ENCODE measurements at regions not wholly inside any gene's neighbourhood (a gene's known extent, or its start where the extent isn't known, plus 50 kb on each side); places are given as distances from the start of the nearest gene placed in this dataset.

DNA sequence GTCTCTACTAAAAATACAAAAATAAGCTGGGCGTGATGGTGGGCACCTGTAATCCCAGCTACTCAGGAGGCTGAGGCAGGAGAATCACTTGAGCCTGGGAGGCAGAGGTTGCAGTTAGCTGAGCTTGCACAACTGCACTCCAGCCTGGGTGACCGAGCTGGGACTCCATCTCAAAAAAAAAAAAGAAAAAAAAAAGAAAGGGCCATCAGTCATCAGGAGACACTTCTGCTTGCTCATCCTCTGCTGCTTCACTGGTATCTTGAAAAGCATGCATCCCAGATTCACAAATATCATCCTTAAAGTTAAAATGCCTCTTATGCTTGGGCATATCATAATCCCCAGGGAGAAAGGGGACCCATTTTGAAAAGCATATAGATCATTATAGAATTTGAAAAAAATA lies 176.6 kb upstream of the NR2F2 start:
- TF ChIP-seq NR1H2 (CRISPR knock-in tag; IDR thresholded peaks at IDR 0.05) (no peak), CTCF (IDR thresholded peaks at IDR 0.05) (no peak), RELA (CRISPR knock-in tag; IDR thresholded peaks at IDR 0.05; ENCODE audit: borderline replicate concordance) (no peak), JUN (CRISPR knock-in tag; IDR thresholded peaks at IDR 0.05) (no peak), IRF2 (CRISPR knock-in tag; IDR thresholded peaks at IDR 0.05; ENCODE audit: borderline replicate concordance, low read depth) (no peak), FOXJ3 (CRISPR knock-in tag; IDR thresholded peaks at IDR 0.05; ENCODE audit: borderline replicate concordance) (no peak), SMAD4 (CRISPR knock-in tag; IDR thresholded peaks at IDR 0.05) (no peak), SMAD3 (CRISPR knock-in tag; IDR thresholded peaks at IDR 0.05; ENCODE audit: borderline replicate concordance) (no peak), SP1 (CRISPR knock-in tag; conservative IDR thresholded peaks at IDR 0.05) (no peak), NFYB (CRISPR knock-in tag; conservative IDR thresholded peaks at IDR 0.05; ENCODE audit: low read depth) (no peak)
- TF ChIP-seq, protein P1, sequence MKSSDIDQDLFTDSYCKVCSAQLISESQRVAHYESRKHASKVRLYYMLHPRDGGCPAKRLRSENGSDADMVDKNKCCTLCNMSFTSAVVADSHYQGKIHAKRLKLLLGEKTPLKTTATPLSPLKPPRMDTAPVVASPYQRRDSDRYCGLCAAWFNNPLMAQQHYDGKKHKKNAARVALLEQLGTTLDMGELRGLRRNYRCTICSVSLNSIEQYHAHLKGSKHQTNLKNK (CRISPR knock-in tag; IDR thresholded peaks at IDR 0.05): no peak
- TF ChIP-seq, protein P2, sequence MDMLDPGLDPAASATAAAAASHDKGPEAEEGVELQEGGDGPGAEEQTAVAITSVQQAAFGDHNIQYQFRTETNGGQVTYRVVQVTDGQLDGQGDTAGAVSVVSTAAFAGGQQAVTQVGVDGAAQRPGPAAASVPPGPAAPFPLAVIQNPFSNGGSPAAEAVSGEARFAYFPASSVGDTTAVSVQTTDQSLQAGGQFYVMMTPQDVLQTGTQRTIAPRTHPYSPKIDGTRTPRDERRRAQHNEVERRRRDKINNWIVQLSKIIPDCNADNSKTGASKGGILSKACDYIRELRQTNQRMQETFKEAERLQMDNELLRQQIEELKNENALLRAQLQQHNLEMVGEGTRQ (CRISPR knock-in tag; IDR thresholded peaks at IDR 0.05): no peak
